GM20000 (cell line): ENCODE measurements at regions not wholly inside any gene's neighbourhood (a gene's known extent, or its start where the extent isn't known, plus 50 kb on each side); places are given as distances from the start of the nearest gene placed in this dataset.

ENCODE experiments used
- DNase-seq: peaks from one replicate; pipeline ENCODE4 v3.0.0; 2012; ENCODE audit warnings: low spot score
- CTCF ChIP-seq: IDR thresholded peaks from 2 replicates; pipeline ENCODE4 v1.5.1; 2012; ENCODE audit warnings: mild to moderate bottlenecking, control low read depth; ENCODE audit errors: extremely low read depth, missing control alignments

- DNase-seq, result no peak
- no peak for TF ChIP-seq CTCF
Observed at GRCh38 chr17:36748272-36748671, 146.9 kb downstream of the MRM1 start.

GRCh38 chr17:36749493-36749892 is 148.1 kb downstream of the MRM1 start:
- no peak for DNase-seq
- no peak for TF ChIP-seq CTCF

- TF ChIP-seq CTCF, result no peak
- DNase-seq, result no peak
Observed at GRCh38 chr17:36750316-36750885, 149.0 kb downstream of the MRM1 start.

- no peak for DNase-seq
Observed at GRCh38 chr17:36752096-36752888, 150.9 kb downstream of the MRM1 start.

GRCh38 chr17:36755586-36755985 is 154.2 kb downstream of the MRM1 start:
- peak; percentile 52 for DNase-seq
- TF ChIP-seq CTCF, result peak; percentile 52

More at GRCh38 chr17:36752096-36752888, 150.9 kb downstream of the MRM1 start:
- TF ChIP-seq CTCF, result no peak

- no peak for DNase-seq
- TF ChIP-seq CTCF, result no peak
Observed at GRCh38 chr17:36756695-36757094, 155.3 kb downstream of the MRM1 start.

GRCh38 chr17:36760425-36760824 is 159.0 kb downstream of the MRM1 start:
- no peak for TF ChIP-seq CTCF

More at GRCh38 chr17:36760425-36760824, 159.0 kb downstream of the MRM1 start:
- no peak for DNase-seq
